Spleen (tissue), 7 donors: ENCODE measurements at regions not wholly inside any gene's neighbourhood (a gene's known extent, or its start where the extent isn't known, plus 50 kb on each side); places are given as distances from the start of the nearest gene placed in this dataset.

ENCODE experiments used
- POLR2A ChIP-seq, 3 donors: fragments of 450-650 bp; IDR thresholded peaks; one replicate each; pipeline ENCODE4 v1.5.1; 2017; ENCODE audit warnings: antibody characterized with exemption in 3 of 3, mild to moderate bottlenecking in 1 of 3
- POLR2AphosphoS5 ChIP-seq, 3 donors: sonication (generic); formaldehyde crosslinking; IDR thresholded peaks; one replicate each; pipeline ENCODE4 v1.5.1; 2017; ENCODE audit warnings: antibody characterized with exemption in 3 of 3
- TF ChIP-seq, protein P1 (sequence below), 11 experiments: fragments of 200-600 bp in 7 of 11; fragments of 450-650 bp in 4 of 11; sonication (generic) in 4 of 11; IDR thresholded peaks in 8 of 11; conservative IDR thresholded peaks in 3 of 11; 1 replicate in 7 of 11; 2 replicates in 4 of 11; pipeline versions ENCODE4 v1.4.0 to v1.8.0; 2016 to 2021; ENCODE audit warnings: antibody characterized with exemption in 11 of 11, inconsistent platforms in 4 of 11, mild to moderate bottlenecking in 1 of 11
- donor health status: DM: no; HTN: no; CAD: no; lungs with moderate emphysema.
- donor health status: DM: no; HTN: no; CAD: no.
- donor health status: DM: no; HTN: no; CAD: no.

DNA sequence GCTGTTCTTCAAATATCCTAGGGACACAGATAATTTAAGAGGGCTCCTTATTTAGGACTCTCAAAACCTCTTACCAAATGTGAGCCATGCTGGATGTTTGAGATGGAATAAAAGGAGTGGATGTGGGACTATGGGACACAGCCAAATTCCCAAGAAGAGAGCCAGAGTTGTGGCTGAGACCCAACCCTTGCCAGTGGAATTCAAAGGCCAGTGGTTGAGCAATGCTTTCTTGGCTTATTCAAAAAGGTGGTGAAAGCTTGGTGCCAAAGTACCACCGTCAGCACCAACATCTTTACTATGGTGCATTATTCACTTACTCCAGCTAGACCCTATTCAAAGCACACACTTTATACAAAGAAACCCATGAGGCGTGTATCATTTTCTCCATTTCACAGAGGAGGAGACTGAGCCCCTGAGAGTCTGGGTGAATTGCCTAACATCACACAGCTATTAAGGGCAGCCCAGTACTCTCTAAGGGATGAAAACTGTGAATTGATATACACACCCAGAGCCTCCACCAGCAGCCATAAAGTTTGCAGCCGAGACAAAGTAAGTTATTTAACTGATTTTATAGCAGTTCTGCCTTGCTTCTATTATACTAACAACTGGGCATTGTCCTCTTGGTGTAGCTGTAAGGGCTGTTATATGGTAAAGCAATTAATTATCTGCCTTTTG, 391.7 kb downstream of the ACTL7B start:
- no peak for TF ChIP-seq POLR2AphosphoS5 (IDR thresholded peaks at IDR 0.05)
- TF ChIP-seq, protein P1, sequence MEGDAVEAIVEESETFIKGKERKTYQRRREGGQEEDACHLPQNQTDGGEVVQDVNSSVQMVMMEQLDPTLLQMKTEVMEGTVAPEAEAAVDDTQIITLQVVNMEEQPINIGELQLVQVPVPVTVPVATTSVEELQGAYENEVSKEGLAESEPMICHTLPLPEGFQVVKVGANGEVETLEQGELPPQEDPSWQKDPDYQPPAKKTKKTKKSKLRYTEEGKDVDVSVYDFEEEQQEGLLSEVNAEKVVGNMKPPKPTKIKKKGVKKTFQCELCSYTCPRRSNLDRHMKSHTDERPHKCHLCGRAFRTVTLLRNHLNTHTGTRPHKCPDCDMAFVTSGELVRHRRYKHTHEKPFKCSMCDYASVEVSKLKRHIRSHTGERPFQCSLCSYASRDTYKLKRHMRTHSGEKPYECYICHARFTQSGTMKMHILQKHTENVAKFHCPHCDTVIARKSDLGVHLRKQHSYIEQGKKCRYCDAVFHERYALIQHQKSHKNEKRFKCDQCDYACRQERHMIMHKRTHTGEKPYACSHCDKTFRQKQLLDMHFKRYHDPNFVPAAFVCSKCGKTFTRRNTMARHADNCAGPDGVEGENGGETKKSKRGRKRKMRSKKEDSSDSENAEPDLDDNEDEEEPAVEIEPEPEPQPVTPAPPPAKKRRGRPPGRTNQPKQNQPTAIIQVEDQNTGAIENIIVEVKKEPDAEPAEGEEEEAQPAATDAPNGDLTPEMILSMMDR (IDR thresholded peaks at IDR 0.05 in 8 of 11, conservative IDR thresholded peaks at IDR 0.05 in 3 of 11) = no peak
- TF ChIP-seq POLR2A (IDR thresholded peaks at IDR 0.05) = no peak
